Transverse colon (tissue), 4 donors: ENCODE measurements at regions not wholly inside any gene's neighbourhood (a gene's known extent, or its start where the extent isn't known, plus 50 kb on each side); places are given as distances from the start of the nearest gene placed in this dataset.

ENCODE experiments used
- EP300 ChIP-seq: sonication (generic); formaldehyde crosslinking; IDR thresholded peaks from one replicate; pipeline ENCODE4 v1.6.1; 2017; ENCODE audit warnings: antibody characterized with exemption, low read depth
- POLR2A ChIP-seq: fragments of 450-650 bp; IDR thresholded peaks from one replicate; pipeline ENCODE4 v1.6.1; 2016; ENCODE audit warnings: antibody characterized with exemption, mild to moderate bottlenecking, moderate library complexity
- POLR2AphosphoS5 ChIP-seq, 3 donors: sonication (generic); formaldehyde crosslinking; IDR thresholded peaks; one replicate each; pipeline ENCODE4 v1.6.1; 2016; ENCODE audit warnings: antibody characterized with exemption in 3 of 3
- TF ChIP-seq, protein P1 (sequence below), 5 experiments: fragments of 200-600 bp in 3 of 5; fragments of 450-650 bp in 2 of 5; sonication (generic) in 3 of 5; IDR thresholded peaks; 1 replicate in 2 of 5; 2 replicates in 3 of 5; pipeline ENCODE4 v1.5.1; 2016 to 2017; ENCODE audit warnings: antibody characterized with exemption in 5 of 5, inconsistent platforms in 3 of 5, mild to moderate bottlenecking in 2 of 5, moderate library complexity in 1 of 5

DNA sequence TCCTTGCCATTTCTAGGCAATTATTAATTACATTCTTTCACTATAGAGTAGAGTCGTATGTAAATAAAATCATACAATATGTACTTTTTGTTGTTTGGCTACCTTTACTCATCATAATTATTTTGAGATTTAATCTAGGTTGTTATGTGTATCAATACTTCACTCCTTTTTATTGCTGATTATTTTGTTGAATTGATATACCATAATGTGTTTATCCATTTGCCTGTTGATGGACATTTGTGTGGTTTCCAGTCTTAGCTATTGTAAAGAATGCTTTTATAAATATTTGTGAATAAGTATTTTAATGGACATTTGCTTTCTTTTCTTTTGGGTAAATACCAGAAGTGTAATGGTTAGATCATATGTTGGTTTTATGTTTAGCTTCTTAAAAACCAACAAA lies 174.0 kb downstream of the RAMP3 start:
- TF ChIP-seq POLR2A (no peak), EP300 (no peak), POLR2AphosphoS5 (IDR thresholded peaks at IDR 0.05) (no peak)
- TF ChIP-seq, protein P1, sequence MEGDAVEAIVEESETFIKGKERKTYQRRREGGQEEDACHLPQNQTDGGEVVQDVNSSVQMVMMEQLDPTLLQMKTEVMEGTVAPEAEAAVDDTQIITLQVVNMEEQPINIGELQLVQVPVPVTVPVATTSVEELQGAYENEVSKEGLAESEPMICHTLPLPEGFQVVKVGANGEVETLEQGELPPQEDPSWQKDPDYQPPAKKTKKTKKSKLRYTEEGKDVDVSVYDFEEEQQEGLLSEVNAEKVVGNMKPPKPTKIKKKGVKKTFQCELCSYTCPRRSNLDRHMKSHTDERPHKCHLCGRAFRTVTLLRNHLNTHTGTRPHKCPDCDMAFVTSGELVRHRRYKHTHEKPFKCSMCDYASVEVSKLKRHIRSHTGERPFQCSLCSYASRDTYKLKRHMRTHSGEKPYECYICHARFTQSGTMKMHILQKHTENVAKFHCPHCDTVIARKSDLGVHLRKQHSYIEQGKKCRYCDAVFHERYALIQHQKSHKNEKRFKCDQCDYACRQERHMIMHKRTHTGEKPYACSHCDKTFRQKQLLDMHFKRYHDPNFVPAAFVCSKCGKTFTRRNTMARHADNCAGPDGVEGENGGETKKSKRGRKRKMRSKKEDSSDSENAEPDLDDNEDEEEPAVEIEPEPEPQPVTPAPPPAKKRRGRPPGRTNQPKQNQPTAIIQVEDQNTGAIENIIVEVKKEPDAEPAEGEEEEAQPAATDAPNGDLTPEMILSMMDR (IDR thresholded peaks at IDR 0.05), result no peak
